ENCODE measurements at regions not wholly inside any gene's neighbourhood (a gene's known extent, or its start where the extent isn't known, plus 50 kb on each side); places are given as distances from the start of the nearest gene placed in this dataset.

DNA sequence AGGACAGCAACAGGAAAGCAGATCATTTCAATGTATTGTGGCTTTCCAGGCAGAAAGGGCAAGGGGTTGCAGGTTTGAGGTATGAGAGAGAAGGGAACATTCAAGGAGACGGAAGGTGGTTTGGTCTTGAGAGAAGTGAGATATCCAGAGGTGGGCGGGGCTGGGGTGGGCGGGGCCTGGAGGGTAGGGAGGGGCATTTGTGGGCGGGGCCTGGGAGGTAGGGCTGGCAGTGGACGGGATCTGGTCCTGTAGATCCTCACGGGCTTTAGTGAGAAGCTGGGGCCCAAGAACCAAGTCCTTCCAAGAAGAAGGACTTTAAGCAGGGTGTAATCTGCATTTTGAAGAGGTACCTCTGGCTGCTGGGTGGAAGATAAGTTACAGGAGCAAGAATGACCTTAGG is 199.2 kb downstream of the MN1 start:
- DNase-seq: no peak
- Histone ChIP-seq H3K27ac (ENCODE audit: low read length) (no peak overlapping the region), H4K20me1 (ENCODE audit: insufficient read depth, low read length) (no peaks in the 10 kb centered on the region), H3K27me3 (replicated peaks; ENCODE audit: insufficient read depth, low read length) (peaks cover 88% of the 10 kb centered on the region), H3K4me2 (ENCODE audit: low read depth, low read length) (no peak overlapping the region), H3K4me1 (ENCODE audit: low read length) (no peaks in the 10 kb centered on the region), H2AFZ (ENCODE audit: low read length) (no peak overlapping the region), H3K9me2 (replicated peaks; ENCODE audit: insufficient read depth, low read length) (no peaks in the 10 kb centered on the region), H3K36me3 (replicated peaks; ENCODE audit: insufficient read depth, low read length) (no peaks in the 10 kb centered on the region), H3K79me2 (ENCODE audit: low read length) (no peaks in the 10 kb centered on the region), H3K4me3 (ENCODE audit: low read length) (no peak overlapping the region), H3K9me3 (replicated peaks; ENCODE audit: insufficient read depth, low read length) (no peaks in the 10 kb centered on the region), H3K9ac (ENCODE audit: low read length) (no peak overlapping the region), H3F3A (ENCODE audit: insufficient read depth, low read length) (no peaks in the 10 kb centered on the region)
- TF ChIP-seq EZH2phosphoT487 (IDR thresholded peaks at IDR 0.05; ENCODE audit: low read length) (no peak), EZH2 (optimal IDR thresholded peaks at IDR 0.05; ENCODE audit: low read depth, low read length) (no peak)
- TF ChIP-seq, protein P1, sequence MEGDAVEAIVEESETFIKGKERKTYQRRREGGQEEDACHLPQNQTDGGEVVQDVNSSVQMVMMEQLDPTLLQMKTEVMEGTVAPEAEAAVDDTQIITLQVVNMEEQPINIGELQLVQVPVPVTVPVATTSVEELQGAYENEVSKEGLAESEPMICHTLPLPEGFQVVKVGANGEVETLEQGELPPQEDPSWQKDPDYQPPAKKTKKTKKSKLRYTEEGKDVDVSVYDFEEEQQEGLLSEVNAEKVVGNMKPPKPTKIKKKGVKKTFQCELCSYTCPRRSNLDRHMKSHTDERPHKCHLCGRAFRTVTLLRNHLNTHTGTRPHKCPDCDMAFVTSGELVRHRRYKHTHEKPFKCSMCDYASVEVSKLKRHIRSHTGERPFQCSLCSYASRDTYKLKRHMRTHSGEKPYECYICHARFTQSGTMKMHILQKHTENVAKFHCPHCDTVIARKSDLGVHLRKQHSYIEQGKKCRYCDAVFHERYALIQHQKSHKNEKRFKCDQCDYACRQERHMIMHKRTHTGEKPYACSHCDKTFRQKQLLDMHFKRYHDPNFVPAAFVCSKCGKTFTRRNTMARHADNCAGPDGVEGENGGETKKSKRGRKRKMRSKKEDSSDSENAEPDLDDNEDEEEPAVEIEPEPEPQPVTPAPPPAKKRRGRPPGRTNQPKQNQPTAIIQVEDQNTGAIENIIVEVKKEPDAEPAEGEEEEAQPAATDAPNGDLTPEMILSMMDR (IDR thresholded peaks at IDR 0.05; ENCODE audit: low read length): no peak

DNA sequence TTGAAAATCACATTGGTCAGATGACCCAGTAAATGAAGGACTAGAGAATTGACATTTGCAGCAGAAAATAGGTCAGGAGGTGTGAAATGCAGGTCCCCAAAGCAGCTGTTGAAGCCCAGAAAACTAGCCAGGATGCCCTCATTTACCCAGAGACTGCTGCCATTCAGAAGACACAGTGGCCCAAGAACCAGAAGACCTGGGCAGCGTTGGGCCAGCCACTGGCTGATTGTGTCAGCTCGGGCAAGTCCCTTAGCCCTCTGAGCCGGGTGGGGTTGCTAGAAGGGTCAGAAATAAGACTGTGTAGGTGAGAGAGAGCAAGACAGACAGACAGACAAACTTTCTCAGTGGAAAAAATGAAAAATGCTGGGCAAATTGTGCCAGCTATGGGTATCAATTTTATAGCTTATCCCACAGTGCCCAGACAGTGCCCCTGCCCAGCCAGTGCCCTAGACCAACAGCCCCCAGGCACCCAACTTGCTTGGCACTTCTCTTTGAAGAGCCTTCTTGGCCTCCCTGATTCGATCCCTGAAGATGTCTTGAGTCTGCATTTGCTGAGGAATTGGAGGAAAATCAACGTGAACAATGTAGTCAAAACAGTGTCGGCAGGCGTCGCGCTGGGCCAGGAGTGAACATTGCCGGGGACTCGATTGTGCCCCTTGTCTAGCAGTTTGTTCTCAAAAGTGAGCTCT is 198.3 kb downstream of the MN1 start:
- H3K4me3 ChIP-seq (ENCODE audit: low read length): no peak overlapping the region
- TF ChIP-seq, protein P1 (IDR thresholded peaks at IDR 0.05; ENCODE audit: low read length): no peak
- no peak for TF ChIP-seq EZH2 (optimal IDR thresholded peaks at IDR 0.05; ENCODE audit: low read depth, low read length)
- TF ChIP-seq EZH2phosphoT487 (IDR thresholded peaks at IDR 0.05; ENCODE audit: low read length): no peak
- no peak overlapping the region for H2AFZ ChIP-seq (ENCODE audit: low read length)
- DNase-seq: no peak
- no peaks in the 10 kb centered on the region for H3K9me3 ChIP-seq (replicated peaks; ENCODE audit: insufficient read depth, low read length)
- H3K4me1 ChIP-seq (ENCODE audit: low read length): no peaks in the 10 kb centered on the region
- peaks cover 83% of the 10 kb centered on the region for H3K27me3 ChIP-seq (replicated peaks; ENCODE audit: insufficient read depth, low read length)
- H3K9ac ChIP-seq (ENCODE audit: low read length): no peak overlapping the region
- H4K20me1 ChIP-seq (ENCODE audit: insufficient read depth, low read length): no peaks in the 10 kb centered on the region
- no peaks in the 10 kb centered on the region for H3K36me3 ChIP-seq (replicated peaks; ENCODE audit: insufficient read depth, low read length)
- H3K9me2 ChIP-seq (replicated peaks; ENCODE audit: insufficient read depth, low read length): no peaks in the 10 kb centered on the region
- H3K4me2 ChIP-seq (ENCODE audit: low read depth, low read length): no peak overlapping the region
- H3K79me2 ChIP-seq (ENCODE audit: low read length): no peaks in the 10 kb centered on the region
- no peaks in the 10 kb centered on the region for H3F3A ChIP-seq (ENCODE audit: insufficient read depth, low read length)
- no peak overlapping the region for H3K27ac ChIP-seq (ENCODE audit: low read length)

DNA sequence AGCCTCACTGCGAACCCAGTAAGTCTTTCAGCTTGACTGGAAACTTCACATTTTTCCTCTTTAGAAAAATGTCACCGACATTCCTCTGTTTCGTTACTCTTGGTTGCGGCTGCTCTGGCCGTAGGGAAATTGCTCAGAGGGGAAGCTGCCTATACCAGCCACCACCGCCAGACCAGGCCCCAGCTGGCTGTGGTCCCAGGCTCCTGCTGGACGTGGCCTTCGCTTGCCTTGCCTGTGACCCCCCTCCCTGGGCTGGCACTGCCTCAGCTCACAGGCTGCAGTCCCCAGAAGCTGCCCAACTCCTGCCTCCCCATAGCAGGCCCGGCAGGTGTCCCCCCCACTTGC is 197.8 kb downstream of the MN1 start:
- Histone ChIP-seq H3K27ac (ENCODE audit: low read length) (no peak overlapping the region), H3K36me3 (replicated peaks; ENCODE audit: insufficient read depth, low read length) (no peaks in the 10 kb centered on the region), H3K9me2 (replicated peaks; ENCODE audit: insufficient read depth, low read length) (no peaks in the 10 kb centered on the region), H3K9ac (ENCODE audit: low read length) (no peak overlapping the region), H3K79me2 (ENCODE audit: low read length) (no peaks in the 10 kb centered on the region), H4K20me1 (ENCODE audit: insufficient read depth, low read length) (no peaks in the 10 kb centered on the region), H3K9me3 (replicated peaks; ENCODE audit: insufficient read depth, low read length) (no peaks in the 10 kb centered on the region), H3K4me2 (ENCODE audit: low read depth, low read length) (no peak overlapping the region), H2AFZ (ENCODE audit: low read length) (no peak overlapping the region), H3K4me1 (ENCODE audit: low read length) (no peaks in the 10 kb centered on the region), H3K4me3 (ENCODE audit: low read length) (no peak overlapping the region), H3K27me3 (replicated peaks; ENCODE audit: insufficient read depth, low read length) (peaks cover 84% of the 10 kb centered on the region), H3F3A (ENCODE audit: insufficient read depth, low read length) (no peaks in the 10 kb centered on the region)
- no peak for DNase-seq
- TF ChIP-seq EZH2phosphoT487 (IDR thresholded peaks at IDR 0.05; ENCODE audit: low read length) (no peak), EZH2 (optimal IDR thresholded peaks at IDR 0.05; ENCODE audit: low read depth, low read length) (no peak)
- TF ChIP-seq, protein P1 (IDR thresholded peaks at IDR 0.05; ENCODE audit: low read length): no peak

Data from MM.1S (cell line).